ENCODE measurements at regions not wholly inside any gene's neighbourhood (a gene's known extent, or its start where the extent isn't known, plus 50 kb on each side); places are given as distances from the start of the nearest gene placed in this dataset.

- TF ChIP-seq, protein P1, sequence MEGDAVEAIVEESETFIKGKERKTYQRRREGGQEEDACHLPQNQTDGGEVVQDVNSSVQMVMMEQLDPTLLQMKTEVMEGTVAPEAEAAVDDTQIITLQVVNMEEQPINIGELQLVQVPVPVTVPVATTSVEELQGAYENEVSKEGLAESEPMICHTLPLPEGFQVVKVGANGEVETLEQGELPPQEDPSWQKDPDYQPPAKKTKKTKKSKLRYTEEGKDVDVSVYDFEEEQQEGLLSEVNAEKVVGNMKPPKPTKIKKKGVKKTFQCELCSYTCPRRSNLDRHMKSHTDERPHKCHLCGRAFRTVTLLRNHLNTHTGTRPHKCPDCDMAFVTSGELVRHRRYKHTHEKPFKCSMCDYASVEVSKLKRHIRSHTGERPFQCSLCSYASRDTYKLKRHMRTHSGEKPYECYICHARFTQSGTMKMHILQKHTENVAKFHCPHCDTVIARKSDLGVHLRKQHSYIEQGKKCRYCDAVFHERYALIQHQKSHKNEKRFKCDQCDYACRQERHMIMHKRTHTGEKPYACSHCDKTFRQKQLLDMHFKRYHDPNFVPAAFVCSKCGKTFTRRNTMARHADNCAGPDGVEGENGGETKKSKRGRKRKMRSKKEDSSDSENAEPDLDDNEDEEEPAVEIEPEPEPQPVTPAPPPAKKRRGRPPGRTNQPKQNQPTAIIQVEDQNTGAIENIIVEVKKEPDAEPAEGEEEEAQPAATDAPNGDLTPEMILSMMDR (conservative IDR thresholded peaks at IDR 0.05; ENCODE audit: low read depth, low read length): no peak
- TF ChIP-seq EZH2 (IDR thresholded peaks at IDR 0.05; ENCODE audit: borderline replicate concordance, low read depth, low read length, poor library complexity, severe bottlenecking): no peak
Observed at GRCh38 chr10:33826186-33826585, 491.7 kb upstream of the NRP1 start.
